HEK293 (cell line): ENCODE measurements at regions not wholly inside any gene's neighbourhood (a gene's known extent, or its start where the extent isn't known, plus 50 kb on each side); places are given as distances from the start of the nearest gene placed in this dataset.

Experiments used
- CTCF ChIA-PET: fragments of 350-600 bp; formaldehyde crosslinking; extraction: SDS; loops from one replicate; lab custom pipeline; 2021; ENCODE audit warnings: antibody characterized with exemption; lab: Yijun Ruan, JAX
- POLR2A ChIA-PET: fragments of 300-600 bp; formaldehyde crosslinking; extraction: SDS; loops from one replicate; lab custom pipeline; 2020; ENCODE audit warnings: antibody characterized with exemption, inconsistent platforms; lab: Yijun Ruan, JAX
- H3K27ac ChIP-seq: fragments of 200-500 bp; sonication (Bioruptor generic); 2 replicates; pipeline ENCODE4 v1.5.1; 2014; ENCODE audit warnings: low read depth, low read length, control low read depth, inconsistent platforms; ENCODE audit errors: extremely low read depth
- H3K36me3 ChIP-seq, 2 experiments: fragments of 200-500 bp in 1 of 2; sonication (Bioruptor generic) in 1 of 2; 1 replicate in 1 of 2; 2 replicates in 1 of 2; pipeline ENCODE4 v1.5.1; 2014 to 2017; ENCODE audit warnings: inconsistent platforms in 2 of 2, low read length in 2 of 2; ENCODE audit not compliant: control insufficient read depth in 2 of 2, insufficient read depth in 1 of 2
- H3K4me1 ChIP-seq: fragments of 200-500 bp; sonication (Bioruptor generic); 2 replicates; pipeline ENCODE4 v1.5.1; 2014; ENCODE audit warnings: mild to moderate bottlenecking, low read length, inconsistent platforms; ENCODE audit not compliant: control insufficient read depth, insufficient read depth
- H3K4me3 ChIP-seq: 2 replicates; pipeline ENCODE4 v1.5.1; 2011; ENCODE audit warnings: low read depth, mild to moderate bottlenecking, control low read depth, low read length, moderate library complexity
- H3K9me3 ChIP-seq: fragments of 200-500 bp; sonication (Bioruptor generic); 2 replicates; pipeline ENCODE4 v1.5.1; 2014; ENCODE audit warnings: low read depth, low read length, inconsistent platforms; ENCODE audit not compliant: control insufficient read depth, insufficient read depth
- HOXD13 ChIP-seq: sonication (generic); formaldehyde crosslinking; IDR thresholded peaks from 2 replicates; pipeline ENCODE4 v1.8.0; 2022; ENCODE audit warnings: missing genetic modification reagents, borderline replicate concordance
- KLF7 ChIP-seq: fragments of 450-650 bp; formaldehyde crosslinking; IDR thresholded peaks from 2 replicates; pipeline ENCODE4 v1.5.1; 2016; ENCODE audit warnings: missing biosample characterization, missing genetic modification characterization, borderline replicate concordance
- RBAK ChIP-seq: fragments of 450-650 bp; formaldehyde crosslinking; IDR thresholded peaks from 2 replicates; pipeline ENCODE4 v1.5.1; 2016; ENCODE audit warnings: missing biosample characterization, missing genetic modification characterization
- SETDB1 ChIP-seq: IDR thresholded peaks from one replicate; pipeline ENCODE4 v1.6.1; 2017; ENCODE audit warnings: mild to moderate bottlenecking, low read length, moderate library complexity, mixed read lengths; ENCODE audit not compliant: insufficient read length
- SP3 ChIP-seq: fragments of 450-650 bp; formaldehyde crosslinking; IDR thresholded peaks from 2 replicates; pipeline ENCODE4 v1.5.1; 2016; ENCODE audit warnings: missing biosample characterization, missing genetic modification characterization
- YY2 ChIP-seq: fragments of 450-650 bp; formaldehyde crosslinking; IDR thresholded peaks from 2 replicates; pipeline ENCODE4 v1.5.1; 2016; ENCODE audit warnings: missing biosample characterization, missing genetic modification characterization
- ZBTB8A ChIP-seq: fragments of 450-650 bp; formaldehyde crosslinking; IDR thresholded peaks from 2 replicates; pipeline ENCODE4 v1.5.1; 2016; ENCODE audit warnings: missing biosample characterization, missing genetic modification characterization
- ZIC2 ChIP-seq: fragments of 450-650 bp; formaldehyde crosslinking; IDR thresholded peaks from 2 replicates; pipeline ENCODE4 v1.5.1; 2016; ENCODE audit warnings: missing biosample characterization, missing genetic modification characterization
- ZNF10 ChIP-seq: fragments of 450-650 bp; formaldehyde crosslinking; IDR thresholded peaks from 2 replicates; pipeline ENCODE4 v1.5.1; 2017; ENCODE audit warnings: missing biosample characterization, missing genetic modification characterization
- ZNF174 ChIP-seq: fragments of 450-650 bp; formaldehyde crosslinking; IDR thresholded peaks from 2 replicates; pipeline ENCODE4 v1.5.0; 2017; ENCODE audit warnings: missing biosample characterization, mild to moderate bottlenecking, missing genetic modification characterization
- ZNF202 ChIP-seq: fragments of 450-650 bp; formaldehyde crosslinking; IDR thresholded peaks from 2 replicates; pipeline ENCODE4 v1.5.1; 2016; ENCODE audit warnings: missing biosample characterization, missing genetic modification characterization, borderline replicate concordance
- ZNF266 ChIP-seq: fragments of 450-650 bp; formaldehyde crosslinking; IDR thresholded peaks from 2 replicates; pipeline ENCODE4 v1.5.1; 2016; ENCODE audit warnings: missing biosample characterization, missing genetic modification characterization, low read depth
- ZNF404 ChIP-seq: fragments of 450-650 bp; formaldehyde crosslinking; IDR thresholded peaks from 2 replicates; pipeline ENCODE4 v1.5.1; 2017; ENCODE audit warnings: missing biosample characterization, missing genetic modification characterization
- ZNF654 ChIP-seq: fragments of 450-650 bp; formaldehyde crosslinking; IDR thresholded peaks from 2 replicates; pipeline ENCODE4 v1.5.1; 2016; ENCODE audit warnings: low read depth, missing biosample characterization, missing genetic modification characterization
- ZNF658 ChIP-seq: fragments of 450-650 bp; formaldehyde crosslinking; IDR thresholded peaks from 2 replicates; pipeline ENCODE4; 2016; ENCODE audit warnings: missing biosample characterization, missing genetic modification characterization
- ZNF791 ChIP-seq: fragments of 450-650 bp; formaldehyde crosslinking; IDR thresholded peaks from 2 replicates; pipeline ENCODE4 v1.5.1; 2016; ENCODE audit warnings: missing biosample characterization, missing genetic modification characterization
- TF ChIP-seq, protein P1 (sequence below): fragments of 450-650 bp; formaldehyde crosslinking; conservative IDR thresholded peaks from 2 replicates; pipeline ENCODE4 v1.5.1; 2016; ENCODE audit warnings: low read depth, missing biosample characterization, missing genetic modification characterization
- TF ChIP-seq, protein P2 (sequence below): fragments of 450-650 bp; formaldehyde crosslinking; IDR thresholded peaks from 2 replicates; pipeline ENCODE4 v1.5.1; 2016; ENCODE audit warnings: missing biosample characterization, missing genetic modification characterization
- TF ChIP-seq, protein P3 (sequence below): fragments of 450-650 bp; formaldehyde crosslinking; IDR thresholded peaks from 2 replicates; pipeline ENCODE4 v1.5.1; 2016; ENCODE audit warnings: missing biosample characterization, missing genetic modification characterization

DNA sequence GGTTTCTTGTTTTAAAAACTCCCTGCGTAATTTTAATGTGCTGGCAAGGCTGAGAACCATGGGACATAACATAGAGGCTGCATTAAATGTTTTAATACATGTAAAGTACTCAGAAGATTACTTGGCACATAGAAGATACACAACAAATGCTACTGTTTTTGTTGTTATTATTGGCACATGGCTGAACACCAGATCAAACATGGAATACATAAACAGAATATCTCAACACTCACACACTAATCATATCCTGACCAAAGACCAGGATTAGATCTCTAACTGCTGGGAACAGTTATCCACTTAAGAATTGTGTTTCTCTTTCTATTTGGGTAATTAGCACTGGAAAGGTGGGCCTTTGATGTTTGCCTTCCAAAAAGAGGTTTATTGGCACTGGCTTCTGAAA, 69.3 kb downstream of the KCNE4 start (continued):
- TF ChIP-seq, protein P1, sequence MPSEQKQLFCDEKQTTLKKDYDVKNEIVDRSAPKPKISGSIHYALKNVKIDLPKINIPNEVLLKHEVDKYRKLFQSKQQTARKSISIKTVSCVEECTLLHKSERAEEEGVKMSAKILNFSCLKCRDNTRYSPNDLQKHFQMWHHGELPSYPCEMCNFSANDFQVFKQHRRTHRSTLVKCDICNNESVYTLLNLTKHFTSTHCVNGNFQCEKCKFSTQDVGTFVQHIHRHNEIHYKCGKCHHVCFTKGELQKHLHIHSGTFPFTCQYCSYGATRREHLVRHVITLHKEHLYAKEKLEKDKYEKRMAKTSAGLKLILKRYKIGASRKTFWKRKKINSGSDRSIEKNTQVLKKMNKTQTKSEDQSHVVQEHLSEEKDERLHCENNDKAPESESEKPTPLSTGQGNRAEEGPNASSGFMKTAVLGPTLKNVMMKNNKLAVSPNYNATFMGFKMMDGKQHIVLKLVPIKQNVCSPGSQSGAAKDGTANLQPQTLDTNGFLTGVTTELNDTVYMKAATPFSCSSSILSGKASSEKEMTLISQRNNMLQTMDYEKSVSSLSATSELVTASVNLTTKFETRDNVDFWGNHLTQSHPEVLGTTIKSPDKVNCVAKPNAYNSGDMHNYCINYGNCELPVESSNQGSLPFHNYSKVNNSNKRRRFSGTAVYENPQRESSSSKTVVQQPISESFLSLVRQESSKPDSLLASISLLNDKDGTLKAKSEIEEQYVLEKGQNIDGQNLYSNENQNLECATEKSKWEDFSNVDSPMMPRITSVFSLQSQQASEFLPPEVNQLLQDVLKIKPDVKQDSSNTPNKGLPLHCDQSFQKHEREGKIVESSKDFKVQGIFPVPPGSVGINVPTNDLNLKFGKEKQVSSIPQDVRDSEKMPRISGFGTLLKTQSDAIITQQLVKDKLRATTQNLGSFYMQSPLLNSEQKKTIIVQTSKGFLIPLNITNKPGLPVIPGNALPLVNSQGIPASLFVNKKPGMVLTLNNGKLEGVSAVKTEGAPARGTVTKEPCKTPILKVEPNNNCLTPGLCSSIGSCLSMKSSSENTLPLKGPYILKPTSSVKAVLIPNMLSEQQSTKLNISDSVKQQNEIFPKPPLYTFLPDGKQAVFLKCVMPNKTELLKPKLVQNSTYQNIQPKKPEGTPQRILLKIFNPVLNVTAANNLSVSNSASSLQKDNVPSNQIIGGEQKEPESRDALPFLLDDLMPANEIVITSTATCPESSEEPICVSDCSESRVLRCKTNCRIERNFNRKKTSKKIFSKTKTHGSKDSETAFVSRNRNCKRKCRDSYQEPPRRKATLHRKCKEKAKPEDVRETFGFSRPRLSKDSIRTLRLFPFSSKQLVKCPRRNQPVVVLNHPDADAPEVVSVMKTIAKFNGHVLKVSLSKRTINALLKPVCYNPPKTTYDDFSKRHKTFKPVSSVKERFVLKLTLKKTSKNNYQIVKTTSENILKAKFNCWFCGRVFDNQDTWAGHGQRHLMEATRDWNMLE (tag by site-specific recombination): no peak
- TF ChIP-seq ZNF10 (no peak), KLF7 (tag by site-specific recombination) (no peak), ZNF791 (tag by site-specific recombination) (no peak), SP3 (tag by site-specific recombination) (no peak), YY2 (tag by site-specific recombination) (no peak), SETDB1 (no peak), ZNF404 (tag by site-specific recombination) (no peak), ZIC2 (no peak), ZNF202 (tag by site-specific recombination) (no peak)
- TF ChIP-seq, protein P2, sequence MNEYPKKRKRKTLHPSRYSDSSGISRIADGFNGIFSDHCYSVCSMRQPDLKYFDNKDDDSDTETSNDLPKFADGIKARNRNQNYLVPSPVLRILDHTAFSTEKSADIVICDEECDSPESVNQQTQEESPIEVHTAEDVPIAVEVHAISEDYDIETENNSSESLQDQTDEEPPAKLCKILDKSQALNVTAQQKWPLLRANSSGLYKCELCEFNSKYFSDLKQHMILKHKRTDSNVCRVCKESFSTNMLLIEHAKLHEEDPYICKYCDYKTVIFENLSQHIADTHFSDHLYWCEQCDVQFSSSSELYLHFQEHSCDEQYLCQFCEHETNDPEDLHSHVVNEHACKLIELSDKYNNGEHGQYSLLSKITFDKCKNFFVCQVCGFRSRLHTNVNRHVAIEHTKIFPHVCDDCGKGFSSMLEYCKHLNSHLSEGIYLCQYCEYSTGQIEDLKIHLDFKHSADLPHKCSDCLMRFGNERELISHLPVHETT (tag by site-specific recombination): no peak
- TF ChIP-seq, protein P3, sequence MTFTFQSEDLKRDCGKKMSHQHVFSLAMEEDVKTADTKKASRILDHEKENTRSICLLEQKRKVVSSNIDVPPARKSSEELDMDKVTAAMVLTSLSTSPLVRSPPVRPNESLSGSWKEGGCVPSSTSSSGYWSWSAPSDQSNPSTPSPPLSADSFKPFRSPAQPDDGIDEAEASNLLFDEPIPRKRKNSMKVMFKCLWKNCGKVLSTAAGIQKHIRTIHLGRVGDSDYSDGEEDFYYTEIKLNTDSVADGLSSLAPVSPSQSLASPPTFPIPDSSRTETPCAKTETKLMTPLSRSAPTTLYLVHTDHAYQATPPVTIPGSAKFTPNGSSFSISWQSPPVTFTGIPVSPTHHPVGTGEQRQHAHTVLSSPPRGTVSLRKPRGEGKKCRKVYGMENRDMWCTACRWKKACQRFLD (tag by site-specific recombination): no peak
- TF ChIP-seq, all 188 proteins: peak for 0

DNA sequence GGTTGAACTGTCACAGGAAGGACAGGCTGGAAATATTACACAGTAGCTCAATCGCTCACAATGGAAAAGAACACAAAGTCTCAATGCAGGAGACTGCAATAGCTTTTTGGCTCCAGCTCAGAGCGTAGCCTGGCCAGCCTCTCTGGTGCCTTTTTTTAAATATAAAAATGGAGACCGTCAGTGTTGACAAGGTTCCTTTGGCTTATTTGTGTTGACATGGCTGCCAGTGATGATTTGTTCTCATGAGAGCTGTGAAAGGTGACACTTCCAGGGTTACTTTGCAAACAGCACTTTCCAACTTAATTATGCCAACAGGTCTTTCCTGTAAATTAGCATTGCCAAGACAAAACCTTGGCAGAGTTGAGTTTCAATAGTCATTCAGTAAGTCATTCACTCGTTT, 70.8 kb downstream of the KCNE4 start:
- Histone ChIP-seq H3K9me3 (no peaks in the 10 kb centered on the region), H3K4me1 (no peaks in the 10 kb centered on the region), H3K27ac (no peak overlapping the region), H3K36me3 (no peaks in the 10 kb centered on the region), H3K4me3 (no peak overlapping the region)
- TF ChIP-seq ZNF654 (tag by site-specific recombination): no peak
- no peak for TF ChIP-seq ZNF174
- no peak for TF ChIP-seq HOXD13 (CRISPR knock-in tag)
- TF ChIP-seq RBAK: no peak
- no peak for TF ChIP-seq ZNF266 (tag by site-specific recombination)
- no peak for TF ChIP-seq ZBTB8A
- TF ChIP-seq ZNF658: no peak
- POLR2A ChIA-PET: no interaction called here
- CTCF ChIA-PET: interaction anchor here (0.6 kb wide), 1 partner anchor 134 kb away, joined by 6 read pairs; no protein-coding TSS in a partner anchor
